Stimulated activated CD4-positive, alpha-beta T cell treated with anti-CD3 and anti-CD28 coated beads, Interleukin-12 subunit alpha, Interleukin-12 subunit beta, amount 100 ng/mL, for 4 hours (primary cell): ENCODE measurements at regions not wholly inside any gene's neighbourhood (a gene's known extent, or its start where the extent isn't known, plus 50 kb on each side); places are given as distances from the start of the nearest gene placed in this dataset.

Experiments used
- DNase-seq: peaks from one replicate; pipeline ENCODE4 v3.0.0-alpha.2; 2020

- no peak for DNase-seq
These were observed 226.5 kb downstream of the PMP22 start for GRCh38 chr17:15038656-15039055.

GRCh38 chr17:15036238-15036637 is 228.9 kb downstream of the PMP22 start:
- no peak for DNase-seq

- DNase-seq = no peak
These were observed 233.2 kb downstream of the PMP22 start for GRCh38 chr17:15031975-15032374.

- no peak for DNase-seq
These were observed 235.7 kb downstream of the PMP22 start for GRCh38 chr17:15029469-15029868.

GRCh38 chr17:15027853-15028252 is 237.3 kb downstream of the PMP22 start:
- DNase-seq = no peak

GRCh38 chr17:15026088-15026487 is 239.0 kb downstream of the PMP22 start:
- DNase-seq = no peak

- no peak for DNase-seq
These were observed 241.4 kb downstream of the PMP22 start for GRCh38 chr17:15023589-15024336.

- no peak for DNase-seq
These were observed 246.0 kb downstream of the PMP22 start for GRCh38 chr17:15019158-15019557.

- DNase-seq = no peak
These were observed 252.7 kb downstream of the PMP22 start for GRCh38 chr17:15012351-15012980.

GRCh38 chr17:15009087-15009486 is 256.0 kb downstream of the PMP22 start:
- DNase-seq = no peak

- no peak for DNase-seq
These were observed 258.0 kb downstream of the PMP22 start for GRCh38 chr17:15007147-15007553.

- DNase-seq = no peak
These were observed 258.6 kb downstream of the PMP22 start for GRCh38 chr17:15006421-15007128.

- no peak for DNase-seq
These were observed 264.5 kb downstream of the PMP22 start for GRCh38 chr17:15000661-15001060.

- DNase-seq = no peak
These were observed 267.8 kb downstream of the PMP22 start for GRCh38 chr17:14997290-14997689.

GRCh38 chr17:14986127-14986526 is 279.0 kb downstream of the PMP22 start:
- DNase-seq = no peak

- no peak for DNase-seq
These were observed 292.3 kb downstream of the PMP22 start for GRCh38 chr17:14972844-14973243.

GRCh38 chr17:14971054-14971453 is 294.1 kb downstream of the PMP22 start:
- DNase-seq = no peak

- DNase-seq = no peak
These were observed 305.9 kb downstream of the PMP22 start for GRCh38 chr17:14959106-14959648.

GRCh38 chr17:14953405-14953804 is 311.7 kb downstream of the PMP22 start:
- DNase-seq = no peak

GRCh38 chr17:14950686-14951085 is 314.4 kb downstream of the PMP22 start:
- no peak for DNase-seq

GRCh38 chr17:14950216-14950615 is 314.9 kb downstream of the PMP22 start:
- DNase-seq = no peak

GRCh38 chr17:14947671-14948070 is 317.5 kb downstream of the PMP22 start:
- no peak for DNase-seq

- DNase-seq = no peak
These were observed 318.6 kb downstream of the PMP22 start for GRCh38 chr17:14946481-14946880.
